GM12878 (cell line): ENCODE measurements at regions not wholly inside any gene's neighbourhood (a gene's known extent, or its start where the extent isn't known, plus 50 kb on each side); places are given as distances from the start of the nearest gene placed in this dataset.

Experiments
- ATAC-seq: fragments of 200-7000 bp; cut with Tn5 transposase; 3 replicates; pipeline ENCODE4 v1.9.1; 2020; ENCODE audit warnings: mild to moderate bottlenecking, moderate library complexity
- BruUV-seq: library from RNA; stranded (reverse); fragments of 400-500 nt; replicated peaks from 2 replicates; lab custom pipeline; 2021; lab: Mats Ljungman, UMichigan
- CTCF ChIA-PET: fragments of 300-600 bp; sonication (Branson Sonifier 250); formaldehyde crosslinking; extraction: SDS; loops from one replicate; lab custom pipeline; 2021; ENCODE audit warnings: inconsistent platforms; lab: Yijun Ruan, JAX
- POLR2A ChIA-PET: fragments of 350-600 bp; formaldehyde crosslinking; extraction: SDS; loops from one replicate; lab custom pipeline; 2021; ENCODE audit warnings: inconsistent platforms; lab: Charles Lee
- RAD21 ChIA-PET: fragments of 300-600 bp; sonication (Branson Sonifier 250); formaldehyde crosslinking; loops from one replicate; lab custom pipeline; 2023; ENCODE audit warnings: antibody characterized with exemption; ENCODE audit not compliant: unreplicated experiment; lab: Charles Lee
- SMC1A ChIA-PET: fragments of 300-600 bp; sonication (Branson Sonifier 250); formaldehyde crosslinking; loops from one replicate; lab custom pipeline; 2023; ENCODE audit not compliant: unreplicated experiment, uncharacterized antibody; lab: Charles Lee
- DNase-seq: peaks from one replicate; pipeline ENCODE4 v3.0.0-alpha.2; 2011; ENCODE audit warnings: low read depth, low spot score
- FAIRE-seq: peaks from 3 replicates; lab custom pipeline; 2011; peaks lifted over from hg19 to GRCh38; lab: Jason Lieb, UNC
- H2AFZ ChIP-seq: 2 replicates; pipeline ENCODE4 v1.6.0; 2011; ENCODE audit warnings: low read depth, low read length, control low read depth; ENCODE audit not compliant: control insufficient read depth
- H3K27ac ChIP-seq: 2 replicates; pipeline ENCODE4 v1.5.1; 2011; ENCODE audit warnings: control low read depth; ENCODE audit not compliant: control insufficient read depth, insufficient read depth
- H3K27me3 ChIP-seq, 2 experiments: replicated peaks in 1 of 2; 2 replicates each; pipeline versions ENCODE4 v1.6.0 to v1.6.1; 2011; ENCODE audit warnings: low read length in 1 of 2; ENCODE audit not compliant: control insufficient read depth in 2 of 2, insufficient read depth in 2 of 2
- H3K36me3 ChIP-seq, 2 experiments: 2 replicates each; pipeline ENCODE4 v1.5.1; 2011; ENCODE audit warnings: low read length in 1 of 2; ENCODE audit not compliant: control insufficient read depth in 2 of 2, insufficient read depth in 2 of 2
- H3K4me1 ChIP-seq: 2 replicates; pipeline ENCODE4 v1.6.1; 2011; ENCODE audit warnings: mild to moderate bottlenecking, low read length, moderate library complexity, mixed read lengths; ENCODE audit not compliant: control insufficient read depth, insufficient read depth
- H3K4me2 ChIP-seq: 2 replicates; pipeline ENCODE4 v1.6.0; 2011; ENCODE audit warnings: control low read depth; ENCODE audit not compliant: control insufficient read depth, insufficient read depth
- H3K4me3 ChIP-seq: fragments of 200-600 bp; sonication (generic); 2 replicates; pipeline ENCODE4 v1.5.1; 2016
- H3K79me2 ChIP-seq: 2 replicates; pipeline ENCODE4 v1.6.0; 2011; ENCODE audit warnings: low read length; ENCODE audit not compliant: control insufficient read depth, insufficient read depth
- H3K9ac ChIP-seq: 2 replicates; pipeline ENCODE4 v1.8.0; 2011; ENCODE audit warnings: low read length, control low read depth, mixed read lengths; ENCODE audit not compliant: control insufficient read depth, insufficient read depth
- H3K9me3 ChIP-seq: replicated peaks from 3 replicates; pipeline ENCODE4 v1.5.1; 2011; ENCODE audit warnings: mild to moderate bottlenecking, low read length; ENCODE audit not compliant: control insufficient read depth, insufficient read depth
- H4K20me1 ChIP-seq: 2 replicates; pipeline ENCODE4 v1.6.0; 2011; ENCODE audit not compliant: control insufficient read depth, insufficient read depth
- BCL11A ChIP-seq: IDR thresholded peaks from 2 replicates; pipeline ENCODE4 v1.6.1; 2011; ENCODE audit warnings: low read depth, low read length
- CHD1 ChIP-seq: IDR thresholded peaks from 2 replicates; pipeline ENCODE4 v1.6.1; 2012; ENCODE audit warnings: low read depth, low read length, improper control_type of control experiment
- HDAC2 ChIP-seq: fragments of 200-600 bp; sonication (generic); IDR thresholded peaks from 2 replicates; pipeline ENCODE4 v1.6.1; 2017
- IKZF2 ChIP-seq, 2 experiments: fragments of 450-650 bp; IDR thresholded peaks; 2 replicates each; pipeline ENCODE4 v1.6.1; 2017; ENCODE audit warnings: mild to moderate bottlenecking in 2 of 2, moderate library complexity in 2 of 2
- LARP7 ChIP-seq: fragments of 450-650 bp; IDR thresholded peaks from 2 replicates; pipeline ENCODE4 v1.6.1; 2017; ENCODE audit warnings: mild to moderate bottlenecking
- MAX ChIP-seq: IDR thresholded peaks from 2 replicates; pipeline ENCODE4 v1.6.1; 2012; ENCODE audit warnings: low read depth, low read length, improper control_type of control experiment
- NBN ChIP-seq: fragments of 450-650 bp; IDR thresholded peaks from 2 replicates; pipeline ENCODE4 v1.6.1; 2016
- NFYB ChIP-seq: IDR thresholded peaks from 2 replicates; pipeline ENCODE4 v1.6.1; 2011; ENCODE audit warnings: low read depth, mild to moderate bottlenecking, low read length, improper control_type of control experiment, moderate library complexity; ENCODE audit not compliant: insufficient read depth
- POLR2A ChIP-seq: IDR thresholded peaks from 2 replicates; pipeline ENCODE4 v1.6.1; 2011; ENCODE audit warnings: low read depth, mild to moderate bottlenecking, low read length
- POLR2AphosphoS2 ChIP-seq: IDR thresholded peaks from 2 replicates; pipeline ENCODE4 v1.6.1; 2011; ENCODE audit warnings: low read depth, mild to moderate bottlenecking, low read length, improper control_type of control experiment, moderate library complexity
- POU2F2 ChIP-seq: IDR thresholded peaks from 3 replicates; pipeline ENCODE4 v1.6.1; 2011; ENCODE audit warnings: low read depth, mild to moderate bottlenecking, low read length, borderline replicate concordance
- RB1 ChIP-seq: fragments of 450-650 bp; formaldehyde crosslinking; IDR thresholded peaks from 2 replicates; pipeline ENCODE4 v1.6.1; 2017; ENCODE audit warnings: mild to moderate bottlenecking, borderline replicate concordance
- TBL1XR1 ChIP-seq: IDR thresholded peaks from 2 replicates; pipeline ENCODE4 v1.6.1; 2012; ENCODE audit warnings: low read depth, low read length, improper control_type of control experiment
- TCF12 ChIP-seq: IDR thresholded peaks from 2 replicates; pipeline ENCODE4 v1.6.1; 2011; ENCODE audit warnings: low read depth, mild to moderate bottlenecking, low read length
- USF1 ChIP-seq: IDR thresholded peaks from 2 replicates; pipeline ENCODE4 v1.6.1; 2011; ENCODE audit warnings: borderline replicate concordance, low read depth, mild to moderate bottlenecking, moderate library complexity, mixed read lengths, low read length; ENCODE audit not compliant: insufficient read depth; ENCODE audit errors: extremely low read length
- ZBTB33 ChIP-seq: fragments of 450-650 bp; IDR thresholded peaks from 2 replicates; pipeline ENCODE4 v1.6.1; 2017; ENCODE audit warnings: mild to moderate bottlenecking
- ZBTB40 ChIP-seq: fragments of 450-650 bp; IDR thresholded peaks from 2 replicates; pipeline ENCODE4 v1.6.1; 2016; ENCODE audit warnings: mild to moderate bottlenecking, moderate library complexity, borderline replicate concordance
- WGBS: methylation state at CpG from one replicate; pipeline ENCODE4 v1.1.6; 2016; ENCODE audit warnings: low lambda C conversion rate; ENCODE audit not compliant: insufficient replicate concordance, insufficient coverage; ENCODE audit errors: missing lambda C conversion rate; 5-methylcytosine and 5-hydroxymethylcytosine counted together
- in situ Hi-C: fragments of 300-500 bp; cut with MboI; formaldehyde crosslinking; loops from 9 replicates; pipeline ENCODE4 v1.14.3; 2018; ENCODE audit warnings: mixed read lengths
- intact Hi-C: fragments of 100-400 bp; cut with micrococcal nuclease; formaldehyde crosslinking; loops from one replicate; pipeline ENCODE4 v1.14.2; 2022; ENCODE audit not compliant: unreplicated experiment

DNA sequence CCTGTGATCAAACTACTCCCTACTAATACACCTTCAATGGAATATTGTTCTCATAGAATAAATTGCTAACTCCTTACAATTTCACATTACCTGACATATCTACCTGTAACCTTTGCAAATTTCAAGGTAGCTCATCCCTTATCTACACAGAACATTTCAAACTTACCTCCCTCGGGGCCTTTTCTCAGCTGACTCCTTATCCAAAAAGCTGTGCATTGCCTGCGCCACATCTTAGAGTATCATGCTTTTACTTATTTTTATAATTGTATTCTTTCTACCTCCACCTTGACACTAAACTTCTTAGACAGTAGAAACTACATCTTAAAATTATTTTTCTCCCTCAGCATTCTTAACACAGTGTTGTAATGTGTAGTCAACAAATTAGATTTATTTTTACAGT, 198.5 kb downstream of the FBXO8 start:
- H3K9me3 ChIP-seq = no peaks in the 10 kb centered on the region
- ChIA-PET POLR2A (no interaction called here), SMC1A (no interaction called here), CTCF (no interaction called here), RAD21 (no interaction called here)
- H4K20me1 ChIP-seq = no peaks in the 10 kb centered on the region
- H3K36me3 ChIP-seq = no peaks in the 10 kb centered on the region
- no peak for TF ChIP-seq NFYB
- no peak for TF ChIP-seq TCF12
- TF ChIP-seq USF1 = no peak
- no peak for TF ChIP-seq POU2F2
- no peak for TF ChIP-seq BCL11A
- TF ChIP-seq CHD1 = no peak
- TF ChIP-seq IKZF2 (IDR thresholded peaks at IDR 0.05) = no peak
- no peak for TF ChIP-seq POLR2A
- TF ChIP-seq RB1 = no peak
- no peak for TF ChIP-seq MAX
- TF ChIP-seq ZBTB33 = no peak
- TF ChIP-seq POLR2AphosphoS2 = no peak
- no peak for TF ChIP-seq LARP7
- no peak for TF ChIP-seq NBN
- no peak for TF ChIP-seq HDAC2
- TF ChIP-seq TBL1XR1 = no peak
- TF ChIP-seq ZBTB40 = no peak
- H3K9ac ChIP-seq = no peak overlapping the region
- in situ Hi-C loops (no loop called here), intact Hi-C loops (no loop called here)
- no peak overlapping the region for H3K27ac ChIP-seq
- ATAC-seq (no peak), FAIRE-seq (no peak), DNase-seq (no peak)
- H2AFZ ChIP-seq = no peak overlapping the region
- no peak overlapping the region for H3K4me3 ChIP-seq
- BruUV-seq = no TSS peak
- H3K79me2 ChIP-seq = no peaks in the 10 kb centered on the region
- no peak overlapping the region for H3K4me2 ChIP-seq
- H3K4me1 ChIP-seq = no peaks in the 10 kb centered on the region
- 47% methylated on average over 2 of the region's 2 CpGs for WGBS
- H3K27me3 ChIP-seq = no peaks in the 10 kb centered on the region
